Kidney (tissue), 13 donors: ENCODE measurements at regions not wholly inside any gene's neighbourhood (a gene's known extent, or its start where the extent isn't known, plus 50 kb on each side); places are given as distances from the start of the nearest gene placed in this dataset.

Experiments used
- DNase-seq, 5 donors: peaks; one replicate each; pipeline ENCODE4 v3.0.0-alpha.2; 2013 to 2020
- FAIRE-seq: peaks from 2 replicates; lab custom pipeline; 2012; peaks lifted over from hg19 to GRCh38; lab: Jason Lieb, UNC
- H3K27ac ChIP-seq, 2 donors: one replicate each; pipeline ENCODE4 v1.7.0; 2013; ENCODE audit warnings: low read depth in 2 of 2, low read length in 2 of 2, inconsistent platforms in 1 of 2
- H3K27me3 ChIP-seq: one replicate; pipeline ENCODE4 v1.7.1; 2013; ENCODE audit warnings: low read length, inconsistent platforms; ENCODE audit not compliant: control insufficient read depth, insufficient read depth
- H3K36me3 ChIP-seq, 3 donors: one replicate each; pipeline versions ENCODE4 v1.7.0 to v1.7.1; 2013; ENCODE audit warnings: low read length in 3 of 3, control low read depth in 1 of 3, inconsistent platforms in 1 of 3; ENCODE audit not compliant: insufficient read depth in 3 of 3, control insufficient read depth in 2 of 3
- H3K4me1 ChIP-seq, 3 donors: one replicate each; pipeline versions ENCODE4 v1.7.0 to v1.7.1; 2013; ENCODE audit warnings: low read length in 3 of 3, inconsistent platforms in 1 of 3, low read depth in 1 of 3; ENCODE audit not compliant: control insufficient read depth in 2 of 3, insufficient read depth in 2 of 3
- H3K4me3 ChIP-seq, 3 donors: one replicate each; pipeline versions ENCODE4 v1.7.0 to v1.8.1; 2013; ENCODE audit warnings: low read length in 3 of 3, control low read depth in 1 of 3, inconsistent platforms in 1 of 3
- H3K9ac ChIP-seq, 3 donors: one replicate each; pipeline versions ENCODE4 v1.7.0 to v1.7.1; 2013; ENCODE audit warnings: low read length in 3 of 3, control low read depth in 1 of 3, inconsistent platforms in 1 of 3
- H3K9me3 ChIP-seq, 3 donors: one replicate each; pipeline versions ENCODE4 v1.7.0 to v1.7.1; 2013; ENCODE audit warnings: low read length in 3 of 3, control low read depth in 1 of 3, inconsistent platforms in 1 of 3; ENCODE audit not compliant: control insufficient read depth in 2 of 3, insufficient read depth in 1 of 3
- intact Hi-C: fragments of 100-400 bp; cut with DNase I; formaldehyde crosslinking; loops from one replicate; pipeline ENCODE4 v1.11.1; 2022
- TF ChIP-seq, protein P1 (sequence below): IDR thresholded peaks from 3 replicates; pipeline ENCODE4 v1.5.1; 2012; ENCODE audit warnings: mild to moderate bottlenecking, moderate library complexity, borderline replicate concordance; ENCODE audit not compliant: insufficient read depth; ENCODE audit errors: extremely low read depth
- donor health status: control.
- donor health status: control.
- donor health status: control.
- donor health status: control.
- donor health status: control.
- donor health status: DM: yes; HTN: yes; CAD: no.
- donor health status: Normal renal cell carcinoma (clear cell type).

DNA sequence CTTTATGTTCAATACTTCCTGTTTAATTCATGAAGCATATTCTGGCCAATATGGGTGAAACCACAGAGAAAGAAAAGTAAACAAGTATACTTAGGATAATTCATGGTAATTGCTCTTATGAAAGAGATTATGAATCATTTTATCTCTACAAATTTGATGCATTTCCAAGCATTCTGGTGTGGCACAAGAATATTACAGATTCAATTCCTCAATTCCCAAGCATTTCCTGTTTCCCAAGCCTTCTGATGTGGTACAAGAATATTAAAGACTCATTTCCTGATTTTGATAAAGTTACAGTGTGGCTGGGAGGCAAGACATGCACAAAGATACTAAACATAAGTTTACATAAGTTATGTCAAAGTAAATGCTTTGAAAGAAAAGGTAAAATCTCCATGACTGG, 126.1 kb upstream of the NUDT7 start:
- H3K4me3 ChIP-seq, result no peak overlapping the region
- no peaks in the 10 kb centered on the region for H3K9me3 ChIP-seq
- TF ChIP-seq, protein P1, sequence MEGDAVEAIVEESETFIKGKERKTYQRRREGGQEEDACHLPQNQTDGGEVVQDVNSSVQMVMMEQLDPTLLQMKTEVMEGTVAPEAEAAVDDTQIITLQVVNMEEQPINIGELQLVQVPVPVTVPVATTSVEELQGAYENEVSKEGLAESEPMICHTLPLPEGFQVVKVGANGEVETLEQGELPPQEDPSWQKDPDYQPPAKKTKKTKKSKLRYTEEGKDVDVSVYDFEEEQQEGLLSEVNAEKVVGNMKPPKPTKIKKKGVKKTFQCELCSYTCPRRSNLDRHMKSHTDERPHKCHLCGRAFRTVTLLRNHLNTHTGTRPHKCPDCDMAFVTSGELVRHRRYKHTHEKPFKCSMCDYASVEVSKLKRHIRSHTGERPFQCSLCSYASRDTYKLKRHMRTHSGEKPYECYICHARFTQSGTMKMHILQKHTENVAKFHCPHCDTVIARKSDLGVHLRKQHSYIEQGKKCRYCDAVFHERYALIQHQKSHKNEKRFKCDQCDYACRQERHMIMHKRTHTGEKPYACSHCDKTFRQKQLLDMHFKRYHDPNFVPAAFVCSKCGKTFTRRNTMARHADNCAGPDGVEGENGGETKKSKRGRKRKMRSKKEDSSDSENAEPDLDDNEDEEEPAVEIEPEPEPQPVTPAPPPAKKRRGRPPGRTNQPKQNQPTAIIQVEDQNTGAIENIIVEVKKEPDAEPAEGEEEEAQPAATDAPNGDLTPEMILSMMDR, result no peak
- no peaks in the 10 kb centered on the region for H3K36me3 ChIP-seq
- no peak overlapping the region for H3K27ac ChIP-seq
- DNase-seq (no peak), FAIRE-seq (no peak)
- H3K4me1 ChIP-seq, result no peaks in the 10 kb centered on the region
- intact Hi-C loops, result no loop called here
- H3K27me3 ChIP-seq, result no peaks in the 10 kb centered on the region
- H3K9ac ChIP-seq, result no peak overlapping the region

DNA sequence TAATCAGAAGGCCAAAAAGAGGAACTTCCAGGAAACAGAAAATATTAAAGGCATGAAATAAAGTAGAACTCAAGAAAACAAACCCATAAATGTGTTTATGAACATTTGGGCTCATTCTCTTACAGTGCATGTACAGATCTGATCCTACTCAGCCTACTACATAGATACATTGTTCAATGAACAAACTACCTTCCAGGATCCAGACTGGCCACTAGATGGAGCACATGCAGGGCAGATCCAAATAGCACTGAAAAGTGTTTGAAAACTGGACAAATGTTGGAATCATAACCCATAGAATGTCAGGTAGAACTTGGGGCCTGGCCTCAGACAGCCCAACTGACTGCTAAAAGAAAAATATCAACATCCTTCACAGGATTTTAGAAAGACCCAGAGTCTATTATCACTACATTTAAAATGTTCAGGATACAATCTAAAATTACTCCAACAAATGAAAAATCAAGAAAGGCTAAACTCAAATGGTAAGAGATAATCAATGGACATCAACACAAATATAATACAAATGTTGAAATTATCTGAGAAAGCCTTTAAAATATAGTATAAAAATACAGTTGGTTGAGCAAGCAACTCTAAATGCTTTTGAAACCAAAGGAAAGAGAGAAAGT, 122.4 kb upstream of the NUDT7 start:
- Histone ChIP-seq H3K4me1 (no peaks in the 10 kb centered on the region), H3K27me3 (no peaks in the 10 kb centered on the region), H3K4me3 (no peak overlapping the region), H3K36me3 (no peaks in the 10 kb centered on the region), H3K27ac (no peak overlapping the region), H3K9ac (no peak overlapping the region), H3K9me3 (no peaks in the 10 kb centered on the region)
- DNase-seq (no peak), FAIRE-seq (peak; percentile 33)
- intact Hi-C loops, result no loop called here
- TF ChIP-seq, protein P1, result peak; percentile 63

DNA sequence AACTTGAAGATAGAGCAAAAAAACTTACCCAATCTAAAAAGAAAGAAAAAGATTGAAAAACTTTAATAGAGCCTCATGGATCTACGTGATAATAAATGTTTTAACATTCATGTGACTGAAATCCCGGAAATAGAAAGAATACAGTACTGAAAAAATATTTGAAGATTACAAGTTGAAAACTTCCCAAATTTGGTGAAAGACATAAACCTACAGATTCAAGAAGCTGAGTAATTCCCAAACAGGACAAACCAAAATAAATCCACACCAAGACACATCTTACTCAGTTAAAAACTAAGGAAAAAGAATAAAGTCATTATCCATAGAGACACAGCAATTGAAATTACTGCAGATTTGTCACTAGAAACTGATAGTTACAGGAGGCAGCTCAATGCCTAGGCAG, 121.8 kb upstream of the NUDT7 start:
- H3K27me3 ChIP-seq, result no peaks in the 10 kb centered on the region
- H3K9me3 ChIP-seq, result no peaks in the 10 kb centered on the region
- H3K9ac ChIP-seq, result no peak overlapping the region
- TF ChIP-seq, protein P1, result no peak
- FAIRE-seq (no peak), DNase-seq (no peak)
- no peak overlapping the region for H3K27ac ChIP-seq
- no peaks in the 10 kb centered on the region for H3K36me3 ChIP-seq
- intact Hi-C loops, result no loop called here
- H3K4me1 ChIP-seq, result no peaks in the 10 kb centered on the region
- no peak overlapping the region for H3K4me3 ChIP-seq

DNA sequence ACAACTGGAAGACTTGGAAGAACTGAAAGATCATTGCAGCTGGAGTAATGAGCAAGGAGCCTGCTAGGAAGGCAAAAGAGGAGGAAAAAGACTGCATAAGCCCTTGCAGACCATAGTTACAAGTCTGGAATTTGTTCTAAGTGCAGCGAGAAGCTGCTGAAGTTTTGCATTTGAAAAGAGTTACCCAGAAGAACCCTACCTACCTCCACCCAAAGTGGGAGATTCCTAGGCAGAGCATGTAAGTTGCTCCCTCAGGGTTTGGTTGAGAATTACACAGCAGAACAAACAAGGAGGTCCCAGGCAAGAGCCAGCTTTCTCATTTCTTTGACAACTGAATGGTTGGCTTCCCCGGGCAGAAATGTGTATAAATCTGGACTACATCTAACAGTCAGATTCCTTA, 118.7 kb upstream of the NUDT7 start:
- intact Hi-C loops, result no loop called here
- Histone ChIP-seq H3K9me3 (no peaks in the 10 kb centered on the region), H3K4me3 (no peak overlapping the region), H3K27ac (no peak overlapping the region), H3K27me3 (no peaks in the 10 kb centered on the region), H3K4me1 (no peaks in the 10 kb centered on the region), H3K36me3 (no peaks in the 10 kb centered on the region), H3K9ac (no peak overlapping the region)
- TF ChIP-seq, protein P1, result no peak
- DNase-seq, result no peak
- FAIRE-seq, result no peak
